Activated B cell treated with CpG ODN at 0.5 μM for 24 hours (primary cell): ENCODE measurements at regions not wholly inside any gene's neighbourhood (a gene's known extent, or its start where the extent isn't known, plus 50 kb on each side); places are given as distances from the start of the nearest gene placed in this dataset.

ENCODE experiments used
- ATAC-seq: fragments of 200-7000 bp; cut with Tn5 transposase; one replicate; pipeline ENCODE4 v1.10.0; 2021; ENCODE audit warnings: low read depth, mild to moderate bottlenecking, moderate library complexity
- CTCF ChIA-PET: fragments of 350-600 bp; sonication (Branson Sonifier 250); formaldehyde crosslinking; loops from one replicate; lab custom pipeline; 2021; ENCODE audit warnings: antibody characterized with exemption; lab: Charles Lee
- POLR2A ChIA-PET: fragments of 350-600 bp; sonication (Branson Sonifier 250); formaldehyde crosslinking; loops from one replicate; lab custom pipeline; 2021; ENCODE audit warnings: antibody characterized with exemption; lab: Charles Lee
- DNase-seq: peaks from one replicate; pipeline ENCODE4 v3.0.0; 2022
- H3K27ac Mint-ChIP-seq: one replicate; pipeline ENCODE4 v1.8.0; 2020; ENCODE audit warnings: mixed read lengths
- H3K27me3 Mint-ChIP-seq: one replicate; pipeline ENCODE4 v1.8.0; 2021; ENCODE audit warnings: mixed read lengths
- H3K36me3 Mint-ChIP-seq: one replicate; pipeline ENCODE4 v1.8.0; 2021; ENCODE audit warnings: low read depth, mixed read lengths
- H3K4me1 Mint-ChIP-seq: one replicate; pipeline ENCODE4 v1.8.0; 2021; ENCODE audit warnings: mixed read lengths
- H3K4me3 Mint-ChIP-seq: one replicate; pipeline ENCODE4 v1.8.0; 2020; ENCODE audit warnings: mild to moderate bottlenecking, mixed read lengths
- H3K9me3 Mint-ChIP-seq: one replicate; pipeline ENCODE4 v1.8.0; 2020; ENCODE audit warnings: mixed read lengths
- CTCF ChIP-seq: fragments of 200-600 bp; IDR thresholded peaks from one replicate; pipeline ENCODE4 v1.8.0; 2022; ENCODE audit warnings: antibody characterized with exemption, mild to moderate bottlenecking
- intact Hi-C: fragments of 100-400 bp; cut with micrococcal nuclease; formaldehyde crosslinking; loops from one replicate; pipeline ENCODE4 v1.15.1; 2024

- no peak for ATAC-seq
- peaks cover 10% of the 10 kb centered on the region for H3K4me1 Mint-ChIP-seq
- peaks cover 8% of the 10 kb centered on the region for H3K9me3 Mint-ChIP-seq
- no peak for TF ChIP-seq CTCF
- H3K36me3 Mint-ChIP-seq: no peaks in the 10 kb centered on the region
- CTCF ChIA-PET: no interaction called here
- no peak overlapping the region for H3K4me3 Mint-ChIP-seq
- no peak for DNase-seq
- H3K27me3 Mint-ChIP-seq: no peaks in the 10 kb centered on the region
- POLR2A ChIA-PET: no interaction called here
- intact Hi-C loops: no loop called here
- H3K27ac Mint-ChIP-seq: no peak overlapping the region
Observed at GRCh38 chr4:175346376-175346775, 428.2 kb downstream of the ADAM29 start.

- Mint-ChIP-seq H3K36me3 (no peaks in the 10 kb centered on the region), H3K4me1 (peaks cover 21% of the 10 kb centered on the region), H3K9me3 (peaks cover 3% of the 10 kb centered on the region), H3K4me3 (no peak overlapping the region), H3K27me3 (no peaks in the 10 kb centered on the region), H3K27ac (no peak overlapping the region)
- POLR2A ChIA-PET: no interaction called here
- intact Hi-C loops: no loop called here
- CTCF ChIA-PET: no interaction called here
- ATAC-seq (no peak), DNase-seq (no peak)
- TF ChIP-seq CTCF: no peak
Observed at GRCh38 chr4:175350246-175350645, 432.1 kb downstream of the ADAM29 start.

GRCh38 chr4:175351473-175351872 lies 433.3 kb downstream of the ADAM29 start:
- Mint-ChIP-seq H3K36me3 (no peaks in the 10 kb centered on the region), H3K4me3 (no peak overlapping the region), H3K9me3 (peaks cover 3% of the 10 kb centered on the region), H3K27me3 (no peaks in the 10 kb centered on the region), H3K27ac (peak overlapping the region; percentile 7), H3K4me1 (peaks cover 21% of the 10 kb centered on the region)
- intact Hi-C loops: no loop called here
- DNase-seq (no peak), ATAC-seq (peak; percentile 58)
- ChIA-PET POLR2A (no interaction called here), CTCF (no interaction called here)
- no peak for TF ChIP-seq CTCF

GRCh38 chr4:175369087-175369486 lies 443.0 kb downstream of the GPM6A start:
- ChIA-PET POLR2A (no interaction called here), CTCF (no interaction called here)
- no peak for ATAC-seq
- intact Hi-C loops: no loop called here
- DNase-seq: no peak
- Mint-ChIP-seq H3K9me3 (no peaks in the 10 kb centered on the region), H3K27me3 (no peaks in the 10 kb centered on the region), H3K4me1 (no peaks in the 10 kb centered on the region), H3K4me3 (no peak overlapping the region), H3K27ac (no peak overlapping the region), H3K36me3 (no peaks in the 10 kb centered on the region)
- no peak for TF ChIP-seq CTCF

- Mint-ChIP-seq H3K4me3 (no peak overlapping the region), H3K9me3 (no peaks in the 10 kb centered on the region), H3K27ac (no peak overlapping the region), H3K27me3 (no peaks in the 10 kb centered on the region), H3K36me3 (no peaks in the 10 kb centered on the region), H3K4me1 (no peaks in the 10 kb centered on the region)
- no peak for TF ChIP-seq CTCF
- ATAC-seq (no peak), DNase-seq (no peak)
- intact Hi-C loops: no loop called here
- ChIA-PET POLR2A (no interaction called here), CTCF (no interaction called here)
Observed at GRCh38 chr4:175371091-175371490, 441.0 kb downstream of the GPM6A start.
